T-helper 2 cell treated with Interferon-gamma antibody and Interleukin-4, amounts not matched to agents 100 ng/mL and 5 ng/mL, for 36 hours (primary cell): ENCODE measurements at regions not wholly inside any gene's neighbourhood (a gene's known extent, or its start where the extent isn't known, plus 50 kb on each side); places are given as distances from the start of the nearest gene placed in this dataset.
"Not testable (repeated sequence)": the region's sequence is repeated elsewhere in the genome, so short reads cannot be mapped to it uniquely, and the experiment has no call there.

Source experiments
- intact Hi-C: fragments of 100-400 bp; cut with micrococcal nuclease; formaldehyde crosslinking; loops from one replicate; pipeline ENCODE4 v1.15.1; 2023

- intact Hi-C loops, result no loop called here
These were observed 312.7 kb upstream of the CWC22 start for GRCh38 chr2:180319586-180320405.

DNA sequence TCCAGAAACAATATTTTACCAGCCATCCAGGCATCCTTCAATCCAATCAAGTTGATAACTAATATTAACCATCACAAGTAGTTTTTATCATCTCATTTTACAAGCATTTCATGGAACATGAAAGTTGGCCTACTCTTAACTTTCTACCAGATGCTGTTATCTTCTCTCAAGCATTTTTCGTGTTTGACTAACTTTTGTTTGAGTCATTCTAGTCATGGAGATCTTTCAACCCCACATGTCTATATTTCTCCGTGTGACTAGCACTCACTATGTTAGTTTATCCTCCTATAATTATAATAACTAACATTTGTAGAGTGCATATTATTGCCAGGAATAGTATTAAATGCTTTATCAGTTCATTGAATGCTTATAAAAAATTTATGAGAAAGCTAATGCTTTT is 307.0 kb upstream of the CWC22 start:
- intact Hi-C loops, result no loop called here

- intact Hi-C loops, result no loop called here
These were observed 305.4 kb upstream of the CWC22 start for GRCh38 chr2:180312542-180312941.

DNA sequence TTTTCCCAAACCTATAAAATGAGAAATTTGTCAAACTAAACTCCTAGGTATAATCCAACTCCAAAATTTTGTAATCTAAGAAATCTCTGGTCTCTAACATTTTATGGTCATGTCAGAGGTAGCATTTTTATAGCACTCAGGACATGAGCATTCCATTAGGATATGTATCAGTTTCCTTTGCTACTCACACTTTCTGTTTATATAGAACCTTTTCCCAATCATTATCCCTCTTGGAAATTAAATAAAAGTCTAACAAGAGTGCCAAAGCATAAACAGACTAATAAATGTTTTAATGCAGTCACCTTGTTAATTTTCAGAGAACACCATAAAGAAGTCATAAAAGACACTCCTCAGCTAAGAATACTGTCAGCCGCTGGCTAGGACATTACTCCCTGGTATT is 300.0 kb upstream of the CWC22 start:
- intact Hi-C loops, result no loop called here

- intact Hi-C loops, result no loop called here
These were observed 299.2 kb upstream of the CWC22 start for GRCh38 chr2:180306346-180306745.

- intact Hi-C loops, result no loop called here
These were observed 284.7 kb upstream of the CWC22 start for GRCh38 chr2:180291552-180292421.

GRCh38 chr2:180291060-180291459 is 284.0 kb upstream of the CWC22 start:
- intact Hi-C loops, result no loop called here

DNA sequence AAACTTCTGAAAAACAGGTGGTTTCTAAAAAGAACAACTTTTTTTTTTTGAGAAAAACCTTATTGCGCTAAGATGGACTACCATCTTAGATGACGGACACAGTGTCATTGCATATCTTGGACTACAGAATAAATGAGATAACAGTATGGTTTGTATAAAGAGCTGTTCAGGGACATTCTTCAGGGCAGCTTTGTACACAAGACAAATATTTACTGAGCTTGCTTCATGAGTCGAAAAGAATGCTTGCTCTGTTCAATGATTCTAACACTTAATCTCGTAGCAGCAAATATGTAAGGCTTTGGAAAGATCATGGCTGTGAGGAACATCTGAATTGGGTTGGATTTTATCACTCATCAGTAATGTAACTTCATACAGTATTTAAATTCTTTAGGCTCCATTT is 282.5 kb upstream of the CWC22 start:
- intact Hi-C loops, result no loop called here

DNA sequence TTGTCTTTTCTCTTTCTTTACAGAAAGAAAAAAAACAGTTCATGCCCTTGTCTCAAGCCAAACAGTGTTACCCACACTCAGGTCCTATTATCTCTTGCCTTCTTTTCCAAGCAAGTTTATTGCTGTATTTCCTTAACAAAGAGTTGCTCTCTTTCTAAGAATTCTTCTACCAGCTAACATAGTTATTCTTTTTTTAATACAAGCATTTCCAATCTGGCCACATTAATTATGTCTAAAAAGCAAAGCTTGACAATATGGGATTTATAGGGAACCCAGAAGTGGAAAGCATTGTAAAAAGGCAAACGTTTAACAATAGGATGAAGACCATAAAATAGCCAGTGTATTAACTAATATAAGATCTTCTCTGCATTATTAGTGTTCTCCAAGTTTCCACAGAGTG is 272.5 kb upstream of the CWC22 start:
- intact Hi-C loops, result no loop called here

- intact Hi-C loops, result no loop called here
These were observed 269.6 kb upstream of the CWC22 start for GRCh38 chr2:180276733-180277132.

- intact Hi-C loops, result no loop called here
These were observed 260.9 kb upstream of the CWC22 start for GRCh38 chr2:180268006-180268405.

DNA sequence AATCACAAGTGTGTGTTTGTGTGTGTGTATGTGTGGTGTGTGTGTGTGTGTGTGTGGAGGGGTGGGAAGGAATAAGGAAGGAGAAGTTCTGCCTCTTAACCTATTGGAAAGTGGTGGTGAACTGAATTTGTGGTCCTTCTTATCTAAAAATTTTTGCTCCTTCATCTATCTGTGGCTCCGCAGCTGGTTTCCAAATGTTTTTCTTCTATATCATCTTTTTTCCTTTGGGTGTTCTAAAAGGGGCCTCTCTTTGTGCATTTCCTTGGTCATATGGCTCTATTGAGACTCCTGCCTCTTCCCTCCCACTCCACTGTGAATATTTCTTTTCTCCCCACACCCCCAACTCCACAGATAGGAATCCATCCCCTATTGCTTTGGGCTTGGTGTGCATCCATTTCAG is 254.9 kb upstream of the CWC22 start:
- intact Hi-C loops, result no loop called here

DNA sequence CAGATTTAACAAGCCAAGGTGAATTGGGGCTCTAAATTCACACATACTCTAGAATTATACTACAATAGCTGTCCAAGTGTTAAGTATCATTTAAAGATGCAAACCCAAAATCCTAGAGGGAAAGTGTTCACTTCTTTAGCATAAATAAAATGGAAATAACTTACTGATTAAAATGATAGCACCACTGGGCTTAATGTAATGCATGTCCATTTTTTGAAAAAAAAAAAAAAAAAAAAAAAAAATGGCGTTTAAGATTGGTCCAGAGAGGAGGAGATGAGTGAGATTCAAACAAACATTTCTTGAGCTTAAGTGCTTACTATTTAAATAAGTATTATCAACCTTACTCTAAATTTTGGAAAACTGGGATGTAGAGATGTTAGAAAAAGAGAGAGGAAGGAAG is 251.5 kb upstream of the CWC22 start:
- intact Hi-C loops, result no loop called here

- intact Hi-C loops, result no loop called here
These were observed 251.0 kb upstream of the CWC22 start for GRCh38 chr2:180258041-180258537.

DNA sequence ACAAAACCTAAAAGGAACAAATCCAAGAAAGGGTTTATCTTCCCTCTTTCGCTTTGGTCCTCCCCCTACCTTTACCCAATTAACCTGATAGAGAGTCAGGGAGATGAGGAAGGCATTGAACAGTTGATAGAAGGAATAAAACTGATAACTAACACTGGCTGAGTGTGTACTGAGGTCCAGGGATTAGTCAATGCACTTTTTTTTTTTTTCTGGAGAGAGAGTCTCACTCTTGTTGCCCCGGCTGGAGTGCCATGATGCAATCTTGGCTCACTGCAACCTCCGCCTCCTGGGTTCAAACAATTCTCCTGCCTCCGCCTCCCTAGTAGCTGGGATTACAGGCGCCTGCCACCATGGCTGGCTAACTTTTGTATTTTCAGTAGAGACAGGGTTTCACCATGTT is 250.2 kb upstream of the CWC22 start:
- intact Hi-C loops, result no loop called here

DNA sequence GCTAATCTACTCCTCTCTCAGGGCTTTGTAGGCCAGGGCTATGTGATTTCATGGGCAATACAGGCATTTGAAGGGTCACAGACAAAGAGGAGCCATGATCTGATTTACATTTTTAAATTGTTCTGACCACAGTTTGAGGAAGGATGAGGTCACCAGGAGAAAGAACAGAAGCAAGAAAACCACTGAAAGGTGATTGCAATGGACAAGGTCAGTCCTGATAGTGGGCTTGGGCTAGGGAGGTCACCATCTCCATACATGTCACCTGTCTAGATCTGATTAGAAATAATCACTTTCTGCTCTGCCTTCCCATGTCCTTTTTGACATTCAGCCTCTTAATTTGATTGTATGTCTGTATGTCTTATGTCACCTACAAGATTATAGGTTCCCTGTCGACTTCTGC is 248.9 kb upstream of the CWC22 start:
- intact Hi-C loops, result no loop called here

DNA sequence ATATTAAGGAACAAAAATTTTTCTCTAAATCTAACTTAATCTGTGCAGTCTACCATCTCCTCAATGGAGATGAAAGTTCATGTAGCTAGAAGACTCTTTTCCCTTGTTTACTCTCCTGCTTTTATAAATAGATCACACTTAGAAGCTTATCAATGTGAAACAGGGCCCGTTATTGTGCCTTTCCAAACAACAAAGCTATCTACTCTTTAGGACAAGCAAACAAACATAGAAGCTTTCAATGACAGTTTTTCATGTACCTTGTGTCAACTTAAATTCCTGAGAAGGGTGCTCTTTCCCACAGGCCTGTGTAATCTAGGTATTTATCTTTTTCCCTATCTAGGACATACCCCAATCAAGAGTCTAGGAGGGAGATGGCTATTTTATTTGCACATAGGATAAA is 247.8 kb upstream of the CWC22 start:
- intact Hi-C loops, result no loop called here

- intact Hi-C loops, result no loop called here
These were observed 240.6 kb upstream of the CWC22 start for GRCh38 chr2:180247658-180248057.

DNA sequence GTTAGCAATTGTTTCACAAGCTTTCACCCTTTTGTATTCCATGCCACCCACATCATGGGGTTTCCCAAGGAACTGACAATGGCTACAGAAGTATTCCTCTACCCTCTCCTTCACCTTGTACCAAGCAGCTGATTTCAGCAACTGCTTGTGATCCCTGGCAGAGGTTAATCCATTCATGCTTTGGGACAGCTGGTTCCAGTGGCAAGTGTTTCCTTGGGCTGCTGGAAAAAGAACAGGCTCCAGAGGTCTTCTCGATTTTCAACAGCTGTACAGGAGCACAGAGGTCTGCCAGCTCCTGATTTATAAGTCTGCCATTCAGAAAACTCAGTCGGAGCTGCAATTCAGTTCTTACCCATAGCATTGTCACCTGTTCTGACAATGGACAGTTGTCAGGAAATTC is 239.2 kb upstream of the CWC22 start:
- intact Hi-C loops, result no loop called here

DNA sequence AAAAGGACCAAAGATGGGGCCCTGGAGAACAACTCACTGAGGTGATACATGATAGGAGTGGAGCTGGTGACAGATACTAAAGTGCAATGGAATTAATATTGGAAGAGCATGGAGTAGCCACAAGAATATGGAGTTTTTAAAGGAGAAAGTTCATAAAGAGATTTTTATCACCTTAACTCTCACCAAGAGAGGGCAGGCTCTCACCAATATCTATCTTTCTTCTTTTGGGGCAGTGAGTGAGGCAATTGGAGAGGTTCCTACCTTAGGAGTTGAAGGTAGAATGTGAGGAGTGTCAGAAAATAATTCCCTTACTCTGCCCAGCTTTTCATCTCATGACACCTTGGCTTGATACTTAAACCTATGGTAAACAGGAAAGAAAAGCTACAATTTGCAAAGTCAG is 233.7 kb upstream of the CWC22 start:
- intact Hi-C loops, result no loop called here

DNA sequence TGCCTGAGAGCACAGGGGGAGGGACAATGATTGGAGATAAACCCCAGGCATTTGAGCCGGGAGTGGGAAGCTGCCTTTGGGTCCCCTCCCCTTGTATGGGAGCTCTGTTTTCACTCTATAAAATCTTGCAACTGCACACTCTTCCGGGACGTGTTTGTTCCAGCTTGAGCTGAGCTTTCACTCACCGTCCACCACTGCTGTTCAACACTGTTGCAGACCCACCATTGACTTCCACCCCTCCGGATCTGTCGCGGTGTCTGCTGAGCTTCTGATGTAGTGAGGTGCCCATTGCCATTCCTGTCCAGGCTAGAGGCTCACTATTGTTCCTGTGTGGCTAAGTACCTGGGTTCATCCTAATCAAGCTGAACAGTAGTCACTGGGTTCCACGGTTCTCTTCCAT is 231.6 kb upstream of the CWC22 start:
- intact Hi-C loops, result no loop called here

GRCh38 chr2:180236061-180236460 is 229.0 kb upstream of the CWC22 start:
- intact Hi-C loops, result not testable (repeated sequence)
